ENCODE measurements at regions not wholly inside any gene's neighbourhood (a gene's known extent, or its start where the extent isn't known, plus 50 kb on each side); places are given as distances from the start of the nearest gene placed in this dataset.
"Not testable (repeated sequence)": the region's sequence is repeated elsewhere in the genome, so short reads cannot be mapped to it uniquely, and the experiment has no call there.

- H3K9me3 ChIP-seq; H3K27me3 ChIP-seq; ATAC-seq; intact Hi-C loops (cut with DNase I; ENCODE audit: low total_unique reads); H3K4me3 ChIP-seq; in situ Hi-C loops (cut with MboI; ENCODE audit: low sequenced_read_pairs in 4 of 4); H3K36me3 ChIP-seq; H3K4me1 ChIP-seq; H3K27ac ChIP-seq; DNase-seq: not testable (repeated sequence)
Observed at GRCh38 chr1:144516172-144516571, 54.7 kb upstream of the NBPF15 start.

GRCh38 chr1:144516906-144517305 is 55.4 kb upstream of the NBPF15 start:
- ATAC-seq; H3K4me1 ChIP-seq; in situ Hi-C loops (cut with MboI; ENCODE audit: low sequenced_read_pairs in 4 of 4); intact Hi-C loops (cut with DNase I; ENCODE audit: low total_unique reads); H3K4me3 ChIP-seq; H3K9me3 ChIP-seq; H3K27ac ChIP-seq; H3K36me3 ChIP-seq; DNase-seq; H3K27me3 ChIP-seq: not testable (repeated sequence)

GRCh38 chr1:144518439-144518838 is 57.0 kb upstream of the NBPF15 start:
- H3K27me3 ChIP-seq; H3K4me3 ChIP-seq; H3K36me3 ChIP-seq; H3K9me3 ChIP-seq; H3K27ac ChIP-seq; in situ Hi-C loops (cut with MboI; ENCODE audit: low sequenced_read_pairs in 4 of 4); H3K4me1 ChIP-seq; DNase-seq; intact Hi-C loops (cut with DNase I; ENCODE audit: low total_unique reads); ATAC-seq: not testable (repeated sequence)

- in situ Hi-C loops (cut with MboI; ENCODE audit: low sequenced_read_pairs in 4 of 4); H3K4me3 ChIP-seq; intact Hi-C loops (cut with DNase I; ENCODE audit: low total_unique reads); H3K27ac ChIP-seq; H3K4me1 ChIP-seq; H3K36me3 ChIP-seq; ATAC-seq; H3K27me3 ChIP-seq; H3K9me3 ChIP-seq: not testable (repeated sequence)
- DNase-seq: peak in 1 of 2 donors; percentile 69
Observed at GRCh38 chr1:144519528-144520189, 58.2 kb upstream of the NBPF15 start.

- H3K9me3 ChIP-seq; H3K27me3 ChIP-seq; H3K4me1 ChIP-seq; H3K36me3 ChIP-seq; intact Hi-C loops (cut with DNase I; ENCODE audit: low total_unique reads); H3K27ac ChIP-seq; in situ Hi-C loops (cut with MboI; ENCODE audit: low sequenced_read_pairs in 4 of 4): not testable (repeated sequence)
- peak in 1 of 2 donors; percentile 31 for TF ChIP-seq POLR2A (IDR thresholded peaks at IDR 0.05)
- DNase-seq: peak in 1 of 2 donors; percentile 22
- peak in 1 of 2 donors; percentile 90 for ATAC-seq
- peak overlapping the region in 1 of 4 donors; percentile 13 for H3K4me3 ChIP-seq
Observed at GRCh38 chr1:144523661-144524407, 62.4 kb upstream of the NBPF15 start.

GRCh38 chr1:144532156-144532607 is 60.5 kb upstream of the PPIAL4F start:
- DNase-seq; H3K4me3 ChIP-seq; H3K27ac ChIP-seq; in situ Hi-C loops (cut with MboI; ENCODE audit: low sequenced_read_pairs in 4 of 4); H3K36me3 ChIP-seq; H3K4me1 ChIP-seq; H3K27me3 ChIP-seq; intact Hi-C loops (cut with DNase I; ENCODE audit: low total_unique reads); H3K9me3 ChIP-seq: not testable (repeated sequence)
- peak in 4 of 5 experiments; percentile 26 to 52 (median 36) for TF ChIP-seq CTCF (IDR thresholded peaks at IDR 0.05 in 4 of 5, conservative IDR thresholded peaks at IDR 0.05 in 1 of 5)
- ATAC-seq: peak; percentile 49 to 66

GRCh38 chr1:144533480-144533879 is 59.2 kb upstream of the PPIAL4F start:
- H3K4me1 ChIP-seq; H3K9me3 ChIP-seq; DNase-seq; intact Hi-C loops (cut with DNase I; ENCODE audit: low total_unique reads); H3K4me3 ChIP-seq; H3K36me3 ChIP-seq; H3K27ac ChIP-seq; ATAC-seq; H3K27me3 ChIP-seq; in situ Hi-C loops (cut with MboI; ENCODE audit: low sequenced_read_pairs in 4 of 4): not testable (repeated sequence)

GRCh38 chr1:144534286-144534685 is 58.4 kb upstream of the PPIAL4F start:
- DNase-seq; H3K36me3 ChIP-seq; H3K4me1 ChIP-seq; in situ Hi-C loops (cut with MboI; ENCODE audit: low sequenced_read_pairs in 4 of 4); H3K27me3 ChIP-seq; H3K27ac ChIP-seq; H3K4me3 ChIP-seq; ATAC-seq; intact Hi-C loops (cut with DNase I; ENCODE audit: low total_unique reads); H3K9me3 ChIP-seq: not testable (repeated sequence)

GRCh38 chr1:144536677-144537076 is 56.0 kb upstream of the PPIAL4F start:
- ATAC-seq; H3K36me3 ChIP-seq; H3K4me3 ChIP-seq; DNase-seq; in situ Hi-C loops (cut with MboI; ENCODE audit: low sequenced_read_pairs in 4 of 4); intact Hi-C loops (cut with DNase I; ENCODE audit: low total_unique reads); H3K27me3 ChIP-seq; H3K27ac ChIP-seq; H3K9me3 ChIP-seq; H3K4me1 ChIP-seq: not testable (repeated sequence)

GRCh38 chr1:144537234-144537633 is 55.5 kb upstream of the PPIAL4F start:
- H3K4me3 ChIP-seq; H3K9me3 ChIP-seq; H3K4me1 ChIP-seq; ATAC-seq; H3K27ac ChIP-seq; in situ Hi-C loops (cut with MboI; ENCODE audit: low sequenced_read_pairs in 4 of 4); H3K27me3 ChIP-seq; H3K36me3 ChIP-seq; intact Hi-C loops (cut with DNase I; ENCODE audit: low total_unique reads); DNase-seq: not testable (repeated sequence)

GRCh38 chr1:144538736-144539135 is 54.0 kb upstream of the PPIAL4F start:
- H3K9me3 ChIP-seq; H3K27me3 ChIP-seq; in situ Hi-C loops (cut with MboI; ENCODE audit: low sequenced_read_pairs in 4 of 4): not testable (repeated sequence)

More at GRCh38 chr1:144538736-144539135, 54.0 kb upstream of the PPIAL4F start:
- ATAC-seq; DNase-seq; H3K36me3 ChIP-seq; H3K4me3 ChIP-seq; intact Hi-C loops (cut with DNase I; ENCODE audit: low total_unique reads); H3K4me1 ChIP-seq; H3K27ac ChIP-seq: not testable (repeated sequence)

Measured in gastrocnemius medialis (tissue), 4 donors.